ENCODE measurements at regions not wholly inside any gene's neighbourhood (a gene's known extent, or its start where the extent isn't known, plus 50 kb on each side); places are given as distances from the start of the nearest gene placed in this dataset.

- peaks cover 18 to 19% of the 10 kb centered on the region in 2 experiments for H3K9me3 Mint-ChIP-seq
- Histone ChIP-seq H2AFZ (ENCODE audit: low read length) (no peak overlapping the region), H3K4ac (ENCODE audit: low read depth, low read length) (no peak overlapping the region), H4K20me1 (ENCODE audit: control insufficient read depth, insufficient read depth, insufficient read length) (no peaks in the 10 kb centered on the region), H4K91ac (ENCODE audit: insufficient read length, low read depth, low read length) (no peak overlapping the region), H2BK120ac (ENCODE audit: low read depth, low read length, poor library complexity, severe bottlenecking) (no peak overlapping the region), H3K27me3 (ENCODE audit: insufficient read depth, low read length) (no peaks in the 10 kb centered on the region), H3K27ac (ENCODE audit: insufficient read length, low read depth, low read length) (no peak overlapping the region), H3K23ac (ENCODE audit: insufficient read length, low read depth, low read length) (no peak overlapping the region), H3K79me1 (ENCODE audit: insufficient read depth, low read depth, low read length, poor library complexity, severe bottlenecking) (no peaks in the 10 kb centered on the region), H2BK12ac (ENCODE audit: insufficient read length, low read depth, low read length) (no peak overlapping the region), H3K18ac (ENCODE audit: insufficient read length, low read depth, low read length) (no peak overlapping the region), H3K4me2 (ENCODE audit: insufficient read depth, insufficient read length, low read length) (no peak overlapping the region), H3K4me1 (ENCODE audit: insufficient read depth, low read length) (no peaks in the 10 kb centered on the region), H3K9ac (ENCODE audit: extremely low read depth, insufficient read length, low read length) (no peak overlapping the region), H4K5ac (ENCODE audit: insufficient read length, low read depth, low read length) (no peak overlapping the region), H2AK5ac (ENCODE audit: insufficient read length, low read length) (no peak overlapping the region), H3T11ph (ENCODE audit: low read length) (no peak overlapping the region), H3K9me3 (ENCODE audit: control insufficient read depth, low read depth, low read length) (no peaks in the 10 kb centered on the region), H4K8ac (replicated peaks; ENCODE audit: insufficient read length, low read depth, low read length) (no peak overlapping the region), H2BK5ac (ENCODE audit: insufficient read length, low read length) (no peak overlapping the region), H3K14ac (ENCODE audit: insufficient read depth, low read length) (no peak overlapping the region), H3K56ac (ENCODE audit: insufficient read length, low read depth, low read length) (no peak overlapping the region), H3K79me2 (ENCODE audit: insufficient read depth, low read length) (no peaks in the 10 kb centered on the region), H3K23me2 (ENCODE audit: insufficient read length, low read depth, low read length, poor library complexity, severe bottlenecking) (no peaks in the 10 kb centered on the region), H2BK15ac (ENCODE audit: low read depth, low read length) (no peak overlapping the region), H2BK20ac (ENCODE audit: low read depth, low read length, poor library complexity, severe bottlenecking) (no peak overlapping the region)
- H3K27ac Mint-ChIP-seq = no peak overlapping the region
- H3K4me3 Mint-ChIP-seq = no peak overlapping the region
- TF ChIP-seq, protein P1, sequence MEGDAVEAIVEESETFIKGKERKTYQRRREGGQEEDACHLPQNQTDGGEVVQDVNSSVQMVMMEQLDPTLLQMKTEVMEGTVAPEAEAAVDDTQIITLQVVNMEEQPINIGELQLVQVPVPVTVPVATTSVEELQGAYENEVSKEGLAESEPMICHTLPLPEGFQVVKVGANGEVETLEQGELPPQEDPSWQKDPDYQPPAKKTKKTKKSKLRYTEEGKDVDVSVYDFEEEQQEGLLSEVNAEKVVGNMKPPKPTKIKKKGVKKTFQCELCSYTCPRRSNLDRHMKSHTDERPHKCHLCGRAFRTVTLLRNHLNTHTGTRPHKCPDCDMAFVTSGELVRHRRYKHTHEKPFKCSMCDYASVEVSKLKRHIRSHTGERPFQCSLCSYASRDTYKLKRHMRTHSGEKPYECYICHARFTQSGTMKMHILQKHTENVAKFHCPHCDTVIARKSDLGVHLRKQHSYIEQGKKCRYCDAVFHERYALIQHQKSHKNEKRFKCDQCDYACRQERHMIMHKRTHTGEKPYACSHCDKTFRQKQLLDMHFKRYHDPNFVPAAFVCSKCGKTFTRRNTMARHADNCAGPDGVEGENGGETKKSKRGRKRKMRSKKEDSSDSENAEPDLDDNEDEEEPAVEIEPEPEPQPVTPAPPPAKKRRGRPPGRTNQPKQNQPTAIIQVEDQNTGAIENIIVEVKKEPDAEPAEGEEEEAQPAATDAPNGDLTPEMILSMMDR (conservative IDR thresholded peaks at IDR 0.05) = no peak
- no peaks in the 10 kb centered on the region for H3K27me3 Mint-ChIP-seq (ENCODE audit: low read depth)
- H3K36me3 Mint-ChIP-seq (ENCODE audit: insufficient read depth in 1 of 3, low read depth in 3 of 3) = peaks cover 0 to 20% (median 3%) of the 10 kb centered on the region in 3 experiments; a peak in 5 of 7 replicates
- H3K4me1 Mint-ChIP-seq = no peaks in the 10 kb centered on the region
- WGBS (ENCODE audit: extremely low coverage, insufficient read length, low lambda C conversion rate) = no CpG with 5 or more reads among the region's 2 CpGs
- no peak for DNase-seq
Observed at GRCh38 chr2:187157046-187157445, 291.0 kb downstream of the CALCRL start.
